HG03025 (cell line): ENCODE measurements at regions not wholly inside any gene's neighbourhood (a gene's known extent, or its start where the extent isn't known, plus 50 kb on each side); places are given as distances from the start of the nearest gene placed in this dataset.
A peak's percentile ranks its signal among the peaks of the same experiment; 100 is the strongest.
"Not testable (repeated sequence)": the region's sequence is repeated elsewhere in the genome, so short reads cannot be mapped to it uniquely, and the experiment has no call there.

Experiments
- ATAC-seq: cut with Tn5 transposase; IDR thresholded peaks from one replicate; pipeline ENCODE4 v1.9.1; 2021; ENCODE audit warnings: mild to moderate bottlenecking, moderate library complexity; ENCODE audit not compliant: unreplicated experiment, low FRiP score

- not testable (repeated sequence) for ATAC-seq
Measured at GRCh38 chr7:142509235-142509634, 240.0 kb upstream of the PRSS1 start.

DNA sequence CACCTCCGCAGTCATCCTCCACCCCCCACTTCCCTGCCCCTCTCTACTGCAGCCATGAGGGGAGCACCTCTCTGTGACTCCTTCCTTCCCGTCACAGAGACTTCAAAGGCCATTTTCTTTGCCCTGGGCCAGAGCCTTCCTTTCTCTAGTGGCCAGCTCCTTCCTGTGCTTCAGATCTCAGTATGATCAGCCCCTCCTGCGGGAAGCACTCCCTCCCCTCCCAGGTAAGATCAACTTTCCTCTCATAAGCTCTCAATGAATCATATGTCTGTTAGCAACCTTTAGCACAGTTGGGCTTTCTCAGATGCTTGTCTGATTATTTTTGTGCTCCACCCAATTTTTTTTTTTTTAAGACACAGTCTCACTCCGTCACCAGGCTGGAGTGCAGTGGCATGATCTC, 241.0 kb upstream of the PRSS1 start:
- ATAC-seq = no peak

DNA sequence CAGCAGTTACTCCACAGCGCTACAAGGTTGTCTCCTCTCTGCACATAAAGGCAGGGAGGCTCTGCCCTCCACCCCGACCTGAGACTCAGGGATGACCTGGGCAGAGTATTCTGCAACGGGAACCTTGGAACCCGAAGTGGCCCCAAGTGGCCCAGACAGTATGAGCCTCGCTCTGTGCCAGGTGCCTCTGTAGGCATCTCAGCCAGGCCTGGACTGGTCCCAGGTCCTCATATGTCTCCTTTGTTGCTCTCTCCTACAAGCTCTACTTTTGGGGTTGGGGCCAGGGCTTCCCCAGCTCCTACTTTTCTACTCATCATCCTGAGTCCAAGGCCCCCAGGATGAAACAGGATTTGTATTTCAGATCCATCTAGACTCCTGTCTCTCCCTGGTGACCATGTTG, 241.5 kb upstream of the PRSS1 start:
- no peak for ATAC-seq

DNA sequence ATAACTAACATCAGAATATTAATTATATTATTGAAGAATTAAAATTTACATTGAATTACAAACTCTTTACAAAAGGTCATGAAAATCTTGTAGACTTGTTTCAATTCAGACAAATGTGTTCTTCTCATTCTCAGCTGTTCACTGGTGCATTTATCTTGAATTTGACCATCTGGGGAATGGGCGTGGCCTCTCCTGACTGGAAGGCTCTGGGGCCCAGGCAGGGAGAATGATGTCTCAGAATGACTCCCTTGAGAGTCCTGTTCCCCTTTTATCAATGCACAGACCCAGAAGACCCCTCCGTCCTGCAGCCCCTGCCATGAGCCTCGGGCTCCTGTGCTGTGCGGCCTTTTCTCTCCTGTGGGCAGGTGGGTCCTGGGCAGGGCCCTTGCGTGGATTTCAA, 242.2 kb upstream of the PRSS1 start:
- not testable (repeated sequence) for ATAC-seq

GRCh38 chr7:142506601-142507000, 242.7 kb upstream of the PRSS1 start:
- no peak for ATAC-seq

GRCh38 chr7:142503949-142504348, 245.3 kb upstream of the PRSS1 start:
- ATAC-seq = not testable (repeated sequence)

- ATAC-seq = no peak
Measured at GRCh38 chr7:142503036-142503435, 245.2 kb upstream of the PRSS58 start.

- no peak for ATAC-seq
Measured at GRCh38 chr7:142501434-142501833, 243.6 kb upstream of the PRSS58 start.

DNA sequence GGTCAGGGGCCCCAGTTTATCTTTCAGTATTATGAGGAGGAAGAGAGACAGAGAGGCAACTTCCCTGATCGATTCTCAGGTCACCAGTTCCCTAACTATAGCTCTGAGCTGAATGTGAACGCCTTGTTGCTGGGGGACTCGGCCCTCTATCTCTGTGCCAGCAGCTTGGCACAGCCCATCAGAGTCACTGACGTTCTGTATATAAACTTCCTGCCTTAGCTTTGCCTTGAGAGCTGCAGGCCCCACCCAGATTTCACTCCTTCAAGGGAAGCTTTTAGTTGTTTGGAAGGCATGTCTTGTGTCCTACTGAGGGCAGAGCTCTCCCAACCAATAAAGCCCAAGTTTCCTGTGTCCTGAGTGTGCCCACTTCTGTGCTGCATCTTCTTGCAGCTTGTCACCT, 242.5 kb upstream of the PRSS58 start:
- no peak for ATAC-seq

GRCh38 chr7:142499635-142500034, 241.8 kb upstream of the PRSS58 start:
- ATAC-seq = no peak

DNA sequence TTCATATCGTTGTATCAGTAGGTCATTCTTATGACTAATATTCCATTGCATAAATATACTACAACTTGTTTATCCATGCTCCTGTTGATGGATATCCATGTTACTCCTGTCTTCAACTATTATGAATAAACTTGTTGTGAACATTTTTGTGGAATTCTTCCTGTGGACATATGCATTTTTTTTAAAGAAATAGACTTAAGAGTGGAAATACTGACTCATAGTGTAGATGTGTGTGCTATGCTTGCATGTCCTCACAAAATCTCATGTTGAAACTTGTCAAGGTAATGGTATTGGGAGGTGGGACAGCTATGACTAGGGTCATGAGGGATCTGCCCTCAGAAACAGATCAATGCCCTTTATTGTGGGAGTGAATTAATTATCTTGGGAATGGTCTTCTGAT, 240.5 kb upstream of the PRSS58 start:
- ATAC-seq = no peak

- ATAC-seq = peak; percentile 66
Measured at GRCh38 chr7:142496545-142496991, 238.7 kb upstream of the PRSS58 start.

DNA sequence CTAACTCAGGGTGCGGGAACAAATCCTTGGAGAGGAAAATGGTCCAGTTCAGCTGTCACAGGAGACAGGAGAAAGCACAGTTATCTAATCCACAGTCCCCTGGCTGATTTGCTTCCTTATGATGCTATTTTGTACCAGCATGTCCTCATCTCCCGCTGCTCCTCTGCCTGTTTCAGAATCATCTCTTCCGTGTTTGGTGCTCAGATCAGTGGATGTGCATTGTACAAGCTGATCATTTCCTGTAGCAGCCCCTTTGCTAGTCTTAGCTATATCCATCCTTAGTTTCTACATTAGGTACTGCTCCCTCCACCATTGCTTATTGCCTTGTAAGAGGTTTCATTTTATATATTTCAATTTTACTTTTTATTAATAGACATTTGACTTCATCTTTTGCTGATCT, 238.0 kb upstream of the PRSS58 start:
- not testable (repeated sequence) for ATAC-seq

DNA sequence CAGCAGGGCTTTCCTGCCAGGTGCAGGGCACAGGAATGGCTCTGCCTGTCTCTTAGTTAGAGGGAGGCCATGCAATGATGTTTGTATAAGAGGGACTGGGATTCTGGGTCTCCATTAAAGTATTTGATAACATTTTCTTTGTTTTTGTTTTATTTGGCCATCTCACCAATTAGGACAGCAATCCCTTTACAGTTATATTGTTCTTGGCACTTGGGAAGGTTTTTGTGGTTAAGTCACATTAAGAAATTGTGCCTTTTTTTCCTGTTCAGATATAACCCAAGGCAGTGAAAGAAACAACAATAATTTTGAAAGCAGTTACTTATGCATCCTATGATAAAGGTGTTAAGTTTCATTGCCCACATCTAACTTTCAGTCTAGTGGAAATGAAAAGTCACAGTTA, 237.4 kb upstream of the PRSS58 start:
- not testable (repeated sequence) for ATAC-seq

GRCh38 chr7:142494021-142494420, 236.2 kb upstream of the PRSS58 start:
- no peak for ATAC-seq

- ATAC-seq = no peak
Measured at GRCh38 chr7:142488842-142489241, 231.0 kb upstream of the PRSS58 start.

- ATAC-seq = no peak
Measured at GRCh38 chr7:142488036-142488633, 230.3 kb upstream of the PRSS58 start.

- not testable (repeated sequence) for ATAC-seq
Measured at GRCh38 chr7:142487565-142487964, 229.7 kb upstream of the PRSS58 start.

GRCh38 chr7:142487124-142487523, 229.3 kb upstream of the PRSS58 start:
- ATAC-seq = no peak

- no peak for ATAC-seq
Measured at GRCh38 chr7:142485617-142486226, 227.9 kb upstream of the PRSS58 start.

DNA sequence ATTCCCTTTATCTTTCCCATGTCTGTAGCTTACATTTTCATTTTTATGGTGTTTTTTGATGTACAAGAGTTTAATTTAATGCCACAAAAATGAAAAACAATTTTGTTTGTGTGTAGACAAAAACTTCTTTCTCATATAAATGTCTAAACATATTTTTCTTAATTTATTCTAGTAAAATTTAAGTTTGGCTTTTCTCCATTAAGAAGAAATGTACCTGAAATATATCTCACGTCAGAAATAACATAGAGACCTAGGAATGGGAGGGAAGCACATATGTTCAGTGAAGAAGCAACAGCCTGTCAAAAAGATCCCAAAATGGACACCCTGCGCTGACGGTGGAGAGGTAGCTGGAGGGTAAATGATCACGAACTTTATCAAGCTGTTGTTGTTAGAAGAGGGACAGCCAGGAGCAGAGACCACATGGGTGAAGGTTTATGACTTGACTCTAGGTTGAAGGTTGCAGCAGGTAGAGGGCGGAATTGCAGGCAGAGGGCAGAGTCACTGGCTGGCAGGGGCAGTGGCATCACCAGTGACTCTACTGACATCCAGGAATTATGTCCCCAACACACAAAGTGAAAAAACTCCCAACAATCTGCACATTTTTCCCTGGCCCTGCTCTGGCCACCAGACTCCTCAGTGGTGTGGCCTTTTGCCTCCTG, 225.9 kb upstream of the PRSS58 start:
- ATAC-seq = no peak
